Limb (tissue), 2 donors: ENCODE measurements at regions not wholly inside any gene's neighbourhood (a gene's known extent, or its start where the extent isn't known, plus 50 kb on each side); places are given as distances from the start of the nearest gene placed in this dataset.

ENCODE experiments used
- DNase-seq, 2 donors: peaks; one replicate each; pipeline ENCODE4 v3.0.0-alpha.2; 2016; ENCODE audit errors: extremely low spot score in 2 of 2

DNA sequence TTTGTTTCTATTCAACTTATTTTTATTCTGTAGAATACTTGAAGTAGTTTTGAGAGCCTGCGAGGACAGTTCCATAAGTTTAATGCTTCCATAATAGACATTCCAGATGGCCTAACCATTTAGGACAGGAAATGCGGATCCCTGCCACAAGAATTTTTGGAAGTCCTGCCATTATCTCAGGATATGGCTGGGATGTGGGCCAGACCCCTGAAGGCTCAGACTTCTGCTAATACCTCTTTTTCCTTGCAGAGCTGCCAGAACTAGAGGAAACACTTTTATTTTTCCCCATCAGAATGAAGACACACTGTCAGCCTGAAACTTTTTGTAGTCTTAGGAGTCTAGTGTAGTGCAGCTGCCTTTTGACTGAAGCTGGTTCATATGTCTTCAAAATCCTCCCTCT, 806.5 kb downstream of the TDRD15 start:
- DNase-seq, result peak; percentile 41 to 85

DNA sequence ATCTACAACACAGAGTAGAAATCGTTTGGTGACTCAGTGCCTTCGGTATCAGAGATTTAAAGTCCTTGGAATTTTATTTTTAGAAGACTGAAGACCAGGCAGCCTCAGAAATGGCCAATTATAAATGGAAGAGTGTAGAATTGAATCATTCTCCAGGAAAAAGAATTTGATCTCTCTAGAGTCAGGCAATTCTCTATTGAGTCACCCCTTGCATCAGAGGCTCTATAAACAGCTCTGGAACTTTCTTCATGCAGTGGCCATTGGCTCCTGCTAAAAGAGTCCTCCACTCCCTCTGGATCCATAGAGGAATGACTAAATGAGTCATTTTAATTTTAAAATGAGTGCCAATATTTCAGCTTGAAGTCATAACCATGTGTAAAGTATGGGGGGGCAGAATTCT, 816.2 kb downstream of the TDRD15 start:
- DNase-seq, result no peak

DNA sequence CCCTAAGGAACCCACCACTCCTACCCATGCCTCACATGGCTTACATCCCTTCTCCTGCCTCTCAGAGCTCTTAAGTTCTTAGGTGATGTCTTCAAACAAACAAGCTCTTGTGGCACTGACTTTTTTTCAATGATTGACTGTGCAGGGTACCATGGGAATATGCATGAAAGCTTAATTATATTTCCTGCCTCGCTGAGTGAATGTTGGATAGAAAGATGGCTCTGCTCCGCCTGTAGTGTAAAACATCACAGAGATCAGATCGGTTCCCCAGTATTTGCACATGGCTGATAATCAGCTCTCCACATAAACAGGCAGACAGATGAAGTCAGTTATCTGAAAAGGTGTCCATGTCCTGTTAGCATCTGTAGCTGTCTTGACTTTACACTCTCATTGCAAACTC, 820.8 kb downstream of the TDRD15 start:
- DNase-seq, result no peak

DNA sequence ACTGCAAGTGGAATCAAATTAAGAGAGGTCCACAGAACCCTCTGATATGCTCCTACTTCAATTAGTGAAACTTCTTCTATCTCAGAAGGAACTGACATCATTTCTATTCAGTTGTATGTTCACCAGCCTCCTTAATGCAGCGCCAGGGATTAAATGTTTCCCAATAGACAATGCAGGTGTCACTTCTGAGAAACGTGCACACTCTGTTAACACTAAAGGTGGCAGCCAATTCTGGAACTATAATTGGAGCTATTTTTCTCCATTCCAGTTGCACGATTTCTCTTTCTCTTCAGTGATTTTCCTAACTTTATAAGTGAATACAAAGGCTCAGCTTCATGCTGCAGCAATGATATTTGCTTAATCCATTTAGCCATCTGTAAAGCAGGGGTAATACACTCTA, 821.9 kb downstream of the TDRD15 start:
- no peak for DNase-seq

DNA sequence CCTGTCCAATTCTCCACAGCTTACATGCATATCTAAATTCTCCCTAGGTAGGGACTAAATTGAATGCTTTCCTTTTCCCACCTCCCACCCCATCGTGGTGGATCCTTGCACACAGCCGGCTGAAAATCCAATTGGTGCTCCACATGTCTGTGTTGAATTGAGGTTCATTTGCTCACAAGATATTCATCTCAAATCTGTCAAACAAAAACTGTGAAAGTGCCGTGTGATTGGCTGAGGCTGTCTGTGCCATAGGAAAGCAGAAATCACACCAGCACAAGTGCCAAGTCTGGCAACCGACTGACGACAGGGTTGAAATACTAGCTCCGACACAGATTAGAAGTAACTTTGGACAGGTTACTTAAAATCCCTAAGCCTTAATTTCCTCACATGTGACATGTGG, 823.3 kb downstream of the TDRD15 start:
- DNase-seq, result no peak

DNA sequence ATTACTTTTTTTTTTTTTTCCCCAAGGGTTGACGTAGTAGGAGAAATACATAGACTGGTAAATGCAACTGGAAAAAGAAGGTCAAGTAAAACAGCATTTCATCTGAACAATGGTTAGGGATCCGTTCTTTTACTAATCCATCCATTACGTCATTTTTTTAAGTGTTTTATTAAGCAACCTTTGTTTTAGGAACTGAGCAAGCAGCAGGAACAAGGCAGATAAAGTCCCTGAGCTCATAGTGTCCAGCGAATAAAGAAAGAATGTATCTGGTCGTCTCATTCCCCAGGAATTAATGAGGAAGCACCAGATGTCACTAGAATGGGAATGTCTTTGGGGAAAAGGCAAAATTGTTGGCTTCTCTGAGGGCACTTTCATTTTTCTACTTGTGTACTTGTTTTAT, 842.4 kb downstream of the TDRD15 start:
- DNase-seq, result no peak

DNA sequence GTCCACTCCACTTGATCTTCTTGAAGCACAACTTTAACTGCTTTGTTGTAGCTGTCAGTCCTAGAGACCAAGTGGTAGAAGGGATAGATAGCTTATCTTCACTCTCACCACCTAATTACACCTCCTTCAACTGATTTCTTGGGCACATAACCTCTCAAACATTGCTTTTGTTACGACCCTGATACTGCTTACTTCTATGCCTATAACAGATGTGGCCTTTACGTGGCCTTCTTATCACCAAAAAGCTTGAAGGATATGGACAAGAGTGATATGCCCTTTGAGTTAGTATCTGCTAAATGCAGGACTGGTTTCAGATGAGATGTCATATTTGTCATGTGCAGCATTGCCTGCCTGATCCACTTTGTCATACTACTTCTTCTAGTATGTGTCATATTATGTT, 847.2 kb downstream of the TDRD15 start:
- DNase-seq, result no peak

DNA sequence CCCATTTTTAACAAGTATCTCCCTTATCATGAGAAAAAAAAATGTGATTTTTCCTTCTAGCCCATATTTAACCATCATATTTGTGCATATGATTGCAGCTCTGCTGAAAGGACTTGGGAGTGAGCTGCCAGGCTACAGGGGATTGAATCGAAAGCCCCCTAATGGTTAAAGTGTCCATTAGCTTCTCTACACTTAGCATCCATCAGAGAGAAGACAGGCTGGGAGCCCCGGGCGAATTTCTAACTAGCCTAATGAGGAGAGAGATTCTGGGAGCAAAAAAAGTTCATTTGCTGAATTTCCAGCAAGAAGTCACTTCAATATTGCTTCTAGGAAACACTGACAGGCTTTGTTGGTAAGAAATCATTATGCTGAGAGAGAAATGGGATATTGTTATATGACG, 848.8 kb downstream of the TDRD15 start:
- DNase-seq, result no peak

DNA sequence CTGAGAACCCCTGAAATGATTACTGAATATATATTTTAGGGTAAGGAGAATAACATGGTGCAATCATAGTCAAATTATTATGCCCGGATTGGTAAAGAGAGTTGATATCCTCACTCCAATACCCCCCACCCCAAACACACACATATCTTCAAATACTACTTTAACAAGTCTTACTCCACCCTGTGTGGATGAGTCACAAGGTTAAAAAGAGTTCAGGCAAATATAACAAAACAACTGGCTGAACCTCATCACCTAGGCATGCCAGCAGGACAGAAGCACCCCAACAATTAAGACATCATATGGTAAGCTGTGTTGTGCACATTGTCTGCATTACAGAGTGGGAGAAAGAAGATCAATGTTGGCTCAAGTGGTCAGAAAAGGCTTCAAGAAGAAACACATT, 857.4 kb downstream of the TDRD15 start:
- DNase-seq, result no peak

DNA sequence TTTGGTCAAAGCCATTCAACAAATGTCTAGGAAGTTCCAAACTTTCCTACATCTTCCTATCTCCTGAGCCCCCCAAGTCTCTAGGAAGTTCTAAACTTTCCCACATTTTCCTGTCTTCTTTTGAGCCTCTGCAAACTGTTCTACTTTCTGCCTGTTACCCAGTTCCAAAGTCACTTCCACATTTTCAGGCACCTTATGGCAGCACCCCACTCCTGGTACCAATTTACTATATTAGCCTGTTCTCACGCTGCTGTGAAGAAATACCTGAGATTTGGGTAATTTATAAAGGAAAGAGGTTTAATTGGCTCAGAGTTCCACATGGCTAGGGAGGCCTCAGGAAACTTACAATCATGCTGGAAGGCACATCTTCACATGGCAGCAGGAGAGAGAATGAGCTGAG, 869.2 kb downstream of the TDRD15 start:
- no peak for DNase-seq

DNA sequence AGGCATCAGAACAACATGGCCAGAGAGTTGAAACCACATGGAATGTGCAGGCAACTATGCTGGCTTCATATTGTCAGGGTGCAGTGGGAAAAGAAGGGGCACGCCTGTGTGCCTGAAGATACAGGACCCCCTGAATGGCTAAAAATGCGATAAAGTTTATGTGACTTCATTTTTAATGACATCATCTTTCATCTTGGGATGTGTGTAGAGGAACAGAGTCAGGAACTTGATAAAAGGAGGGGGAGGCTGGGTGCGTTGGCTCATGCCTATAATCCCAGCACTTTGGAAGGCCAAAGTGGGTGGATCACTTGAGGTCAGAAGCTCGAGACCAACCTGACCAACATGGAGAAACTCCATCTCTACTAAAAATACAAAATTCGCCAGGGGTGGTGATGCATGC, 872.6 kb downstream of the TDRD15 start:
- no peak for DNase-seq

DNA sequence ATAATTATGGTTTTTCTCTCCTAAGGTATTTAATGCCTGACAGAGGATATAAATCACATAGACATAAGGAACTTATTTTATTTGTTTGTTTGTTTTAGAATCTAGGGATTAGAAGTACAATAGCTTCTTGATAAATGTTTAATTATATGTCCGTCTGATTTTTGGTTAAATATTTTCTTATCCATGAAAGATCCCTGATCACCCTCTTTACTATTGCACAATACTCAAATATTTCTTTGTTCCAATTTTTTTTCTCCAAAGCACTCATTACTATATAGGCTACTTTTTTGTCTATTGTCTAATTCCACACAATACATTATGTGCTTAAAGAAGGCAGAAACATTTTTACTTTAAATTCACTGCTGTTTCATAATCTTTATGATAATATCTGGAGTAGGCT, 875.8 kb downstream of the TDRD15 start:
- no peak for DNase-seq

DNA sequence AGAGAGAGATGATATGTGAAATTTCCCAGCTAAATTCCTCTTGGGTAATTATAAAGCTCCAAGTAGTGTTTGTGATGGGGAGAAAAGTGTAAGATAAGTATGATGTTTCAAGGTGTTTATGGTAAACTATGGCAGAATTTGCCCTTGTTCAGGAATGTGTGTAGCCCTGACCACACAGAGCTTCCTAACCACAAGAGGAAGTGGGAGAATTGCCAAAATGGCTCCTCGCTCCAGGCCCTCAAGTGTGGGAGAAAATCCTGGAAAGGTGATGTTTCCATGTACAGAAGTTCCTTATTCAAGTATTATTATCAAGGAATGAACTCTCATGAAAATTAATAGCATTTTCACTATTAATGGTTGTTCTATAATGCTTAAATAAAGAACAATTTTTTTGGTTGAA, 878.3 kb downstream of the TDRD15 start:
- no peak for DNase-seq

DNA sequence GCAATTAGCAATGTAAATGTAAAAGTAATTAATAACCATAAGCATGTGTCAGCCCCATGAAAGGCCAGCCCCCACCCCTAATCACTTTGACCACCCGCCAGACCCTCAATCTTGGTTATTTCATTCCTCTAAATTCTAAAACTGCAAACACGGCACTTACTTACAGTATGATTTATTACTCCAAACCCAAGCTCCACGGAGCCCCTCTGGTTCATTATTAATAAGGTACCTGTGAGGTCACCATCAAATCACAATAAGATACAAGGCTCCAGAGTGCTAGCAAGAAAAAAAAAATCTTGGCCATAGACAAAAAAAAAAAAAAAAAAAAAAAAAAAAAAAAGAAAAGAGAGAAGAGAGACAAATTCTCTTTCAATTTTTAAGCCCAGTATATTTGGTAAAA, 879.5 kb downstream of the TDRD15 start:
- no peak for DNase-seq

DNA sequence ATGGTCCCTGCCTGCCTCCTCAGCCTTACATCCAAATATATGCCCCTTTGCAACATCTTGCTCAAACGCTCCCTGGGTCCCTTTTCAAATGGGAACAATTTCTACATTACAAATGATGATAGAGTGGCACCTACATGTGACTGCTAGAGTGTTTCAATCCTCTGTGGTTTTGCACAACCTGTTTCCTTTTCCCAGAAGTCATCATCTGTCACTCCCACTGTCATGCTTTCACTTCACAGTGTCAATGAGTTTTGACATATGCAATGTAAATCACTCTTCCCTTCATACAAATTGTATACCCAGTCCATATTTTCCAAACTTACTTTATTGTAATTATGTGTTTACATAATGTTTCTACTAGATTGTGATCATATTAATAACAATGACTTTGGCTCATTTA, 887.3 kb downstream of the TDRD15 start:
- DNase-seq, result no peak

DNA sequence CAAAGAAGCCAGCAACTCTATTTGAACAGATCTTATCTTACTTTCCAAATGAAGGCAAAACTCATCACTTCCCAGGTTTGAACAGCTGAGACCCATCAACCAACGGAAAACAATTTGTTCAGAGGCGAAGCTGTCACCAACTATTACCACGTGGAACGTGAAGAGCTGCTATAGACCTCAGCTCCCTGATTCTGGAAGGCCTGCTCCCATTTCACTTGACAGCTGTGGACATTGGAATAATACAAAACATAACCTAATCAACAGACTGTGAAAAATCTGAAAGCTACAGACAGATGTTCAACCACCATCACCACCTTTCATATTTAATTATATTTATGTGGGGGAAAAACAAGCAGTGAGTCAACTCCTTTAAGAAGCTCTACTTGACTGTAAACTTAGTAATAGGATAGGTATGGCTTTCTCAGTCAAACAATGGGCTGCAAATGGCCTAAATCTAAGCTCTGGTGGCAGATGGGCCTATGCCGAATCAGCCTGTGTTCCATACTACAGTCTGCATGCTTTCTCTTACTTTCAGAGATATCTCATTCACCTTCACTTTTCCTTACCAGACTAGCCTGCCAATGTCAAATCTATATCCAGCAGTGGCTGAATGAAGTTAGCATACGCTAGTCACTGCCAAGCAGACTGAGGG, 896.4 kb downstream of the TDRD15 start:
- DNase-seq, result no peak

DNA sequence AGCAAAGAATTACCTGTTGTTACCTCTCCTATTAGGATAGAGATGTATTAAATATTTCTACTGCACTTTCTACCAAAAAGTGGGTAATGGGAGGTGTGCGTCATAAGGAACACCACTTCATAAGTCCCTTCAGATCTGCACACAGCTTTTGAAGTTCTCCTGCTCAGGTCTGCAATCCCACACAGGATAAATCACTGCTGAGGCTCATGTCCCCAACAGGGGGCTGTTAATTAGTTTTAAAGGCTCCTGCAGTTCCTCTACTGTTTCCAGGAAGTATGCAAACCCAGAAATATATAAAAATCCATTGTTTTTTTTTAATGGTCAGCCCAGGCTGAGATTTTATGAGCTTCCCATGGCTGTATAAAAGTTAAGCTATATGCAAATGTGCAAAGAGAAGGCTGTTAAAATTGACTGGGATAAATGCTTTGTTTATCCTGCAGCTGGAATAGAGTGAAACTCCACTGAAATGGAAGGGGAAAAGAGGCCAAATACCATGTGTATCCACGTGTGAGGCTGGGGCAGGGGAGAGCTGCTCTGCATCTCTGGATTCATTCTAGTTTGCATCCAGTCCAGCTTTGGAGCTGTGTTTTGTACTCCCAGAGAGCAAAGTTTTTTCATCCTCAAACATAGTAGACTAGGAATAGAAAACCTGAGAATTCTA, 903.7 kb downstream of the TDRD15 start:
- no peak for DNase-seq

DNA sequence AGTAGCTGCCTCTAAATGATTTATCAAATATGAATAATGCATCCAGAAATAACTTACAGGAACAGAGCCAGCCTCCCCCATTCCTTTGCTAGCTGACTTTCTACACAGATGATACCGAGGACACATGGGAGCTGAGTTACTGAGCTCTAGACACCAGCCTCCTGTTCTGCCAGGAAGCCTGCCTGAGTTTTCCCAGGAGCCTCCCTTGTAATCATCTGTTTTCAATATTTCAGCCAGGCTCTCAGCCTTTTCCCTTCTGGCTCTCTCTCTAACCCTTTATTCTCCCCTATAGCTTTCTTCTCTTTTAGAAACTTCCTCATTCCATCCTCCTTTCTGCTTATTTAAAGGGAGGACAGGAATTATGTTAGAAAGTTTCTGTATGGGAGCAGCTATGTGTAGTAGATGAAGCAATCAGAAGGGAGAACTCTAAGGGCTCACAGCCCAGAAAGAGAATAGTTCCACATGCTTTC, 911.6 kb downstream of the TDRD15 start:
- DNase-seq, result peak; percentile 40 to 79

DNA sequence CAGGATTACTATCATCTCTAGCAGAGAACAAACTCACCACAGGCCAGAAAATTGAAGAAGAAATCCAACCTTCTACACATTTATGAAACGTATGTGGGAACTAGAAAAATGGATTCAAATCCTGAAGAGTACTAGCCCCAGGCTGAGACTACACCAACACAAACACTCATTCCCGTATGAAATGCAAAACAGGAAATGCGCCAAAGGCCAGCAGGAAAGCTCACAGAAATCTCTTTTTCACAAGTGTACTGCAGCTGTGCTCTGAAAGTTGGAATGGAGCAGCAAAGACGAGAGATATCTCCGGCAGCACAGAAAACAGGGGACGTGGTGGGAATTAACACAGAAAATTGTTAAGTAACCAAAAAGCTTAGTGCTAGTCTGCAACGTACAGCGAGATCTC, 913.5 kb downstream of the TDRD15 start:
- DNase-seq, result peak; percentile 29 to 57

DNA sequence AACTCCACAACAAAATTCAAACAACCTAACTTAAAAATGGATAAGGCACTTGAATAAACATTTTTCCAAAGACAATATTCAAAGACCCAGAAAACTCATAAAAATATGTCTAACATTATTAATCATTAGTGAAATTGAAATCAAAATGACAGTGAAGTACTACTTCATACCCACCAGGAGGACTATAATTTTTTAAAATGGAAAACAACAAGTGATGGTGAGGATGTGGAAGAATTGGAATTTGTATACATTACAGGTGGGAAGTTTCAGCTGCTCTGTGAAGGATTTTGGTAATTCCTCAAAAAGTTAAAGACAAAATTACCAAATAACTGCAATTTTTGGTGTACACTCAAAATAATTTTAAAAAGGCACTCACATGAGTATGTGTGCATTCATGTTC, 920.0 kb downstream of the TDRD15 start:
- DNase-seq, result no peak

DNA sequence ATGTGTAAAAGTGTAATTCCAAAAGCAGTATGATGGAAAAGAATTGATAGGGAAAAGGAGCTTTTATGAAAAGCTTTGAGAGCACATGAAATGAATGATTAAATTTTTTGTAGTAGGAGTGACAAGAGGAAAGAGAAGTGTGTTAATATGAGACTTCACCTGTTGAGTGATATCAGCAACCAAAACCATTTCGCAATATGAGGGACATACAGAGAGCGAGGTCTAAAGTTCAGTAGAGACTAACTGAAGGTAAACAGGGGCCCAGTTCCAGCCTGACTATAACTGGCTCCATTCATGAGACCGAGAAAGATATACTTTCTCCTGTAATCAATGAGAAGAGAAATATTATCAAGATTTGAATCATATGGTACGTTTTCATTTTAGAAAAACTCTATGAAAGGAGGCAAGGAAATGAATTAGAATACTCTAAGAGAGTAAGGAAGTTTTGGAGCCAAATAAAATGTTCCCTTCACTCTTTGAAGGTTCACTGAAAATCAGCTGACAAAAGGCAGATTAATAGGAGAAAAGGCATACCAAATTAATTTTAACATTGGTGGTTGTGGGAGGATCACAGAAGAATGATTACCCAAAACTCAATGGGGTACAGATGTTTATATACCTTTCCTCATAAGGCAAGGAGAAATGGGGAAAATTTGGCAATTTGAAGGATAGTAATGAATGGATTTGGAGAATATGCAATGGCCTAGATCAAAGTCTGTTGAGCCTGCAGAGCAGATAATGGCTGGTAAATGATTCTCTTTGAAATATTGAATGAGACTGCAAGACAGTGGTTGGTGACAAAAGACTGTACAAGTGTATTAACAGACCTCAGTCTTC, 932.2 kb downstream of the TDRD15 start:
- no peak for DNase-seq

DNA sequence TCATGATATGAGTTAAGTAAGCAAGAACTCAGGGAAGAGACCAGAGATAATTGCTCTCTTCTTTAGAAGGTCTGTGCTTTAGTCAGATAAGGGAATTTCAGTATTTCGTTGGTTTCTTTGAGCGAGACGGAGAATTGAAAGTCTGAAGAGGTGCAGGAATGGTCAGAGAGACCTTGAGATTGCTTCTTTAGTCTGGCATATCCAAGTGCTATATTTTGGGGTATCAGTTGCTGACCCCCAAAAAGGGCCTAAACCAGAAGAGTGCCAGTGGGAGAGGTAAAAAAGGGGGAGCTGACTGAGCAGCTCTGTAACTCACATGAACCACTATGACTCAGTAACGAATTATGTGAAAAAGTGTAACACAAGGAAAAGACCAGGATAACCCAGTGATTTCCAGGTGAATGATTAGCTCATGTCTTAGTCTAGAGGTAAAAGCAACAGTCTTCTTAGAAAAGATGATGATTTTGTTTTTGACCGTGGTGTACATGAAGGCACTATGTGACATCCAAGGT, 932.9 kb downstream of the TDRD15 start:
- no peak for DNase-seq
